GM18508 (cell line): ENCODE measurements at regions not wholly inside any gene's neighbourhood (a gene's known extent, or its start where the extent isn't known, plus 50 kb on each side); places are given as distances from the start of the nearest gene placed in this dataset.
"Not testable (repeated sequence)": the region's sequence is repeated elsewhere in the genome, so short reads cannot be mapped to it uniquely, and the experiment has no call there.

Experiments used
- ATAC-seq: cut with Tn5 transposase; IDR thresholded peaks from one replicate; pipeline ENCODE4 v1.9.1; 2021; ENCODE audit warnings: moderate number of reproducible peaks; ENCODE audit not compliant: insufficient read depth, unreplicated experiment

DNA sequence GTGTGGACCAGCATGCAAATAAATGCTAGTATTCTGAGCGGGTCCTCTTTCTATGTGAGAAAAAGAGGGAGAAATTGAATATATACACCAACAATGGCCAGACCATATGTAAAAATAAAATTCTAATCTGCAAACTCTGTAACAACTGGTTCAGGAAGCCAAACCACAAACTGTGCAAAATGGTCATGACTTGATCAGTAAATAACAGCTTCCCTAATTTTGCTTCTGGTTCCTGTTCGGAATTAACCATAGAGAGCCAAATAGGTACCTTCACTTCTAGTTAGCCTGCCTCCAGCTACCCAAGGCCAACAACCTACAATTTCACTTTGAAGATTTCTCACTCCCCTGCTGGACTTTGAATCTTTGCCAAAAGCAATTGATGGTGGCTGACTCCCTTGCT lies 1313.2 kb downstream of the ADGRL3 start:
- ATAC-seq, result no peak

DNA sequence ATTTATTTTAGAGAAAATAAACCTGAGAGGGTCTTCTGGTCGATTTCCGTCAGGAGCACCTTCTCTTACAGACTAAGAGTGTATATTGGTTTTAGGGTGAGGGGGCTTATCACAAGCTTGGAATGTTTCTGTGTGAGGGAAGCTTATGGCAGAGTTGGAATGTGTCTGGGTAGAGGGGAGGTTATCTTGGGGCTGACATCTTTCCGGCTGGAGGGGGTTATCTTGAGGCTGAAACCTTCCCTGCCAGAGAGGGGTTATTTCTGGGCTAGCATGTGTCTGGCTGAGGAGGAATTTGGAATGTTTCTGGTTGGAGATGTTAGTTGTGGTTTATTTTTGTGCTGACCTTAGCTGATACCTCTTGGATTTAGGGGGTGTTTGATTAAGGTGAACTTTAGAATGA lies 1312.1 kb downstream of the ADGRL3 start:
- ATAC-seq, result no peak

GRCh38 chr4:62510228-62510627 lies 1310.1 kb downstream of the ADGRL3 start:
- ATAC-seq, result no peak

DNA sequence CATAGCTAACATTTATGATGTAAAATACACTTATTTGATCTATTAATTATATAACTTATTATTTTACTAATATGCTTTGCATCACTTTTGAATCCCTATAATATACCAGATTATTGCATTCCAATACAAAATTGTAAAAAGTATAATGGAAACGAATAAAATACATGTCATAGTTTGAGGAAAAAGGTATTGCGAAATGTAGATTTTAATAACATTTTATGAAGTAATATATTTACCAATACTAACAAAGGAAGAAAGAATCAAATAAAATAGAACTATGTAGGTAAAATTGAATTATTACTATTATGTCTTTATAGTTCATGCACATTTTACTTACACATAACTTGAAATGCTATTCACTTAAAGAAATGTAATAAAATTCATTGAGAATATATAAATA lies 1300.2 kb downstream of the ADGRL3 start:
- ATAC-seq, result no peak

DNA sequence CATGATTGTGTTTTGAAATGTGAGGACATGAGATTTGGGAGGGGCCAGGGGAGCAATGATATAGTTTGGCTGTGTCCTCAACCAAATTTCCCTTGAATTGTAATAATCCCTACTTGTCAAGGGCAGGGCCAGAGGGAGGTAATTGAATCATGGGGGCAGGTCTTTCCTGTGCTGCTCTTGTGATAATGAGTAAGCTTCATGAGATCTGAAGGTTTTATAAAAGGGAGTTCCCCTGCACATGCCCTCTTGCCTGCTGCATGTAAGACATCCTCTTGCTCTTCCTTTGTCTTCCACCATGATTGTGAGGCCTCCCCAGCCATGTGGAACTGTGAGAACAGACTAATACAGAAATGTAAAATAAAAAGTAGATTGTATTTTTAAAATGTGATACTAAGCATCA lies 1294.9 kb downstream of the ADGRL3 start:
- ATAC-seq, result no peak

GRCh38 chr4:62491756-62492155 lies 1291.6 kb downstream of the ADGRL3 start:
- not testable (repeated sequence) for ATAC-seq

- ATAC-seq, result no peak
These were observed 1290.5 kb downstream of the ADGRL3 start for GRCh38 chr4:62490635-62491034.

GRCh38 chr4:62487016-62487415 lies 1286.9 kb downstream of the ADGRL3 start:
- no peak for ATAC-seq

GRCh38 chr4:62484357-62484756 lies 1284.2 kb downstream of the ADGRL3 start:
- no peak for ATAC-seq

DNA sequence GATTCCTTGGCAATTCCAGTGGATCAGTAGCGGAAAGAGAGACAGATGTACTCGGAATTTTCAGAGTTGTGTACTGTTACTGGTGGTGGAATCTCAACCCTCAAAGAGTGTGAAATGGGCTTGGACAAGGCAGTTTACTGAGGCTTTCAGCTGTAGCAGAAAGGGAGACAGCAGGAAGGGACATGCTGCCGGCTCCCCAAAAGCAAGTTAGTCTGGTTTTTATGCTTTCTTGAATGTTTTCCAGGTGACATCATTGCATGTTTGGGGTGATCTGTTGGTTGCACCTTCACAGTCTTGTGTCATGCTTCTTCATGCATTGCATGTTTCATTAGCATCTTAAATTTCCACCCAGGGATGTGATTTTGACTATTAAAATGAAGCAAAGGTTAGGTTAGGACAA lies 1282.2 kb downstream of the ADGRL3 start:
- no peak for ATAC-seq

GRCh38 chr4:62475596-62475995 lies 1275.5 kb downstream of the ADGRL3 start:
- no peak for ATAC-seq

DNA sequence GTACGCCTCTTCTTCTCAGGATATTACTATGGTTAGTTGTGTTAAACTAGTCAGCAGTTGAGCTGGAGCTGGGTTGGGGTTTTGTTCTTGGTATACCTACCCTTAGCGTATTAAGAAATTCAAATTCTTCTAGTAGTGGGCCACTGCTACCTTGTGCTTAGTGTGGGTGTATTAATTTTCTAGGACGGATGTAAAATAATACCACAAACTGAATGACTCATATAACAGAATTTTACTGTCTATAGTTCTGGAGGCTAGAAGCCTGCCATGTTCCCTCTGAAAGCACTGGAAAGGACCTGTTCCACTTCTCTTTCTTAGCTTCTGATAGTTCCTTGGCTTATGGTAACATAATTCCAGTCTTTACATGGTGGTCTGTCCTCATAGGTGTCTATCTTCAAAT lies 1274.7 kb downstream of the ADGRL3 start:
- ATAC-seq, result no peak

- no peak for ATAC-seq
These were observed 1270.9 kb downstream of the ADGRL3 start for GRCh38 chr4:62471021-62471420.

- no peak for ATAC-seq
These were observed 1270.4 kb downstream of the ADGRL3 start for GRCh38 chr4:62470421-62470983.

DNA sequence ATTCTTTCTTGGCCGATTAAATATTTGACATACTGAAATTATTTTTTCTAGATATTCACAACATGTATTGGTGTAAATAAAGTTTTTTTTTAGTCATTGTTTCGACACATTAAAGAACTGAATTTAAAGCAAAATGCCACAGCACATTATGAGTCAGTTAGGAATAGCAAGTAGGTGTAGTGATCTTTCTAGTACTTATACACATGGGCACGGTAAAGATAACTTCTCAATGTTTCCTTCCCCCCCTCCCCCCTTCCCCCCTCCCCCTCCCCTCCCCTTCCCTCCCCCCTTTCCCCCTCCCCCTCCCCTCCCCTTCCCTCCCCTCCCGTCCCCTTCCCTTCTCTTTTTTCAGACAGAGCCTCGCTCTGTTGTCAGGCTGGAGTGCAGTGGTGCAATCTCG lies 1269.9 kb downstream of the ADGRL3 start:
- ATAC-seq, result no peak

DNA sequence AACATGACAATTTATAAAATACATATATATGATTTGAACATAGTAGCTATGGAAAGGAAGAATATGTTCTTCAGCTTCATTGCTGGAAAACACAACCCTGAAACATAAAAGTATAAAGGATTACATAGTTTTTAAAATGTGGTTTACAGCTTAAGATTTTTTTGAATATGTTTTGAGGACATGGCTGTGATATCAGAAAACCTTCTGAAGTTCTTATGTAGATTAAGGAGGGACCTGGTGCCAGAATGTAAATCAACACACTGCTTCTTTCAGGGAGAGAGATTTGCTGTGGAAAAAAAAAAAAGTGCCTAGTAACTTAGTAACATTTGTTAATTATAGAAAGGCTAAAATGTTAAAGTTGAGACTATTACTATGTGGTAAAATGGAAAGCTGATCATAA lies 1261.8 kb downstream of the ADGRL3 start:
- no peak for ATAC-seq

GRCh38 chr4:62460329-62460728 lies 1260.2 kb downstream of the ADGRL3 start:
- no peak for ATAC-seq

- no peak for ATAC-seq
These were observed 1257.2 kb downstream of the ADGRL3 start for GRCh38 chr4:62457356-62457755.

DNA sequence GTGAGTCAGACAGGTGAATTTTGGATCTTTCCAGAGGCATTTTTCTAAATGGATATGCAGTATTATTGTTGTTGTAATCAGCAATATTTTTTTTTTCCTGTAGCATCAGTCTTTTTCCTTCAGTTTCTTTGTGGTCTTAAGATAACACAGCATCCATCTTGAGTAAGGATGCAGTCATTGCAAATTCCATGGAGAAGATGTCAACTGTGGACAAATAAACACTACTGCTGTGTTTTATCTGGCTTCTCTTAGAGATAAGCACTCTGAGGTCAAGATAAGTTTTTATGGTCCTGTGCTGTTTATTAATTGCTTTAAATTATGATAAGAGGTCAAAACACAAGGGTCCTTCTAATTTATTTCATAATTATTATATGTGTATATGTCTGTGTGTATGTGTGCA lies 1255.7 kb downstream of the ADGRL3 start:
- no peak for ATAC-seq

DNA sequence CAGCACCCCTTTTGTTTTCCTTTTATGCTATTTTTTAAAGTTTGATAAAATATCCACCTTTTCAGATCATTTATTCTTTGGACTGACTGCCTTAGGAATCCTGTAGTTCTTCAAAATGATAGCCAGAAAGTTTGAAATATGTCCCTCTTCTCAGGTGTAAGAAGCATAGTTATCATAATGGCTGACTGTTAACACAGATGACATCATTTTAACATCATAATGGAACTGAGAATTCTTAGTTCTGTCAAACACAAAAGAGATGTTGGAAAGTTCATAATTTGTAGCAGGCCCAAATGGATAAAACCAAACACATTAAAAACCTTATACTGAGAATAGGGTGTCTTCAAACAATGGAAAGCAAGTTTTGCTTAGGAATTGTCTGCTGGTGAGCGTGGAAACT lies 1254.4 kb downstream of the ADGRL3 start:
- ATAC-seq, result no peak

GRCh38 chr4:62450740-62451139 lies 1250.6 kb downstream of the ADGRL3 start:
- ATAC-seq, result no peak

- no peak for ATAC-seq
These were observed 1249.4 kb downstream of the ADGRL3 start for GRCh38 chr4:62449538-62449937.

- no peak for ATAC-seq
These were observed 1248.8 kb downstream of the ADGRL3 start for GRCh38 chr4:62448911-62449310.
